IMR-90 (cell line): ENCODE measurements at regions not wholly inside any gene's neighbourhood (a gene's known extent, or its start where the extent isn't known, plus 50 kb on each side); places are given as distances from the start of the nearest gene placed in this dataset.

Experiments used
- ATAC-seq: fragments of 200-7000 bp; cut with Tn5 transposase; 2 replicates; pipeline ENCODE4 v1.9.1; 2020; ENCODE audit warnings: low read depth, mild to moderate bottlenecking, moderate library complexity
- BruUV-seq: library from RNA; stranded (reverse); fragments of 400-500 nt; replicated peaks from 2 replicates; lab custom pipeline; 2021; lab: Mats Ljungman, UMichigan
- CTCF ChIA-PET: fragments of 300-600 bp; formaldehyde crosslinking; extraction: SDS; loops from one replicate; lab custom pipeline; 2021; ENCODE audit warnings: antibody characterized with exemption; lab: Yijun Ruan, JAX
- POLR2A ChIA-PET: fragments of 300-600 bp; sonication (Branson Sonifier 250); formaldehyde crosslinking; loops from one replicate; lab custom pipeline; 2022; ENCODE audit warnings: antibody characterized with exemption; ENCODE audit not compliant: unreplicated experiment; lab: Charles Lee
- DNase-seq: peaks from one replicate; pipeline ENCODE4 v3.0.0; 2013
- H2AFZ ChIP-seq: replicated peaks from 2 replicates; pipeline ENCODE3; 2013; ENCODE audit warnings: low read length, mild to moderate bottlenecking; ENCODE audit not compliant: poor library complexity
- H2AK5ac ChIP-seq: 2 replicates; pipeline ENCODE4 v1.6.1; 2013; ENCODE audit warnings: low read depth, low read length, inconsistent platforms
- H2AK9ac ChIP-seq: replicated peaks from 2 replicates; pipeline ENCODE3; 2013; ENCODE audit warnings: mild to moderate bottlenecking, low read depth, low read length, moderate library complexity; ENCODE audit not compliant: poor library complexity
- H2BK120ac ChIP-seq: 2 replicates; pipeline ENCODE4 v1.6.1; 2013; ENCODE audit warnings: low read depth, low read length, inconsistent platforms
- H2BK15ac ChIP-seq: 3 replicates; pipeline ENCODE4 v1.6.1; 2013; ENCODE audit warnings: low read depth, low read length, inconsistent platforms
- H2BK20ac ChIP-seq: 2 replicates; pipeline ENCODE4 v1.6.1; 2013; ENCODE audit warnings: low read depth, mild to moderate bottlenecking, inconsistent platforms, low read length, moderate library complexity
- H2BK5ac ChIP-seq: 2 replicates; pipeline ENCODE4 v1.6.1; 2013; ENCODE audit warnings: mild to moderate bottlenecking, low read depth, low read length, inconsistent platforms; ENCODE audit not compliant: poor library complexity, severe bottlenecking
- H3K14ac ChIP-seq: replicated peaks from 2 replicates; pipeline ENCODE4 v1.6.1; 2013; ENCODE audit warnings: low read depth, low read length, inconsistent platforms
- H3K18ac ChIP-seq: 2 replicates; pipeline ENCODE4 v1.6.1; 2013; ENCODE audit warnings: low read depth, low read length, control low read depth
- H3K23ac ChIP-seq: 2 replicates; pipeline ENCODE4 v1.6.1; 2013; ENCODE audit warnings: low read depth, low read length, inconsistent platforms
- H3K27ac ChIP-seq: 2 replicates; pipeline ENCODE4 v1.5.1; 2013; ENCODE audit warnings: mild to moderate bottlenecking, control low read depth, low read length; ENCODE audit not compliant: insufficient read depth
- H3K27me3 ChIP-seq: 2 replicates; pipeline ENCODE4 v1.6.1; 2013; ENCODE audit warnings: low read length; ENCODE audit not compliant: control insufficient read depth, insufficient read depth
- H3K36me3 ChIP-seq: 2 replicates; pipeline ENCODE4 v1.6.1; 2013; ENCODE audit warnings: low read length, mixed read lengths; ENCODE audit not compliant: control insufficient read depth, insufficient read depth
- H3K4ac ChIP-seq: 2 replicates; pipeline ENCODE4 v1.6.1; 2013; ENCODE audit warnings: low read depth, low read length, inconsistent platforms
- H3K4me1 ChIP-seq: 2 replicates; pipeline ENCODE4 v1.6.1; 2013; ENCODE audit warnings: low read length, mixed read lengths; ENCODE audit not compliant: control insufficient read depth, insufficient read depth
- H3K4me2 ChIP-seq: 2 replicates; pipeline ENCODE4 v1.6.1; 2013; ENCODE audit warnings: low read depth, mild to moderate bottlenecking, control low read depth, low read length, moderate library complexity
- H3K4me3 ChIP-seq: 2 replicates; pipeline ENCODE4 v1.5.1; 2013; ENCODE audit warnings: low read depth, mild to moderate bottlenecking, control low read depth, low read length, moderate library complexity; ENCODE audit not compliant: insufficient read depth
- H3K56ac ChIP-seq: 2 replicates; pipeline ENCODE4 v1.6.1; 2013; ENCODE audit warnings: low read length, inconsistent platforms; ENCODE audit not compliant: insufficient read depth; ENCODE audit errors: extremely low read depth
- H3K79me1 ChIP-seq, 2 experiments: 2 replicates each; pipeline ENCODE4 v1.6.1; 2013; ENCODE audit warnings: low read length in 2 of 2, inconsistent platforms in 1 of 2, low read depth in 1 of 2
- H3K9ac ChIP-seq: 2 replicates; pipeline ENCODE4 v1.6.1; 2013; ENCODE audit warnings: low read depth, low read length, control low read depth
- H3K9me1 ChIP-seq: 2 replicates; pipeline ENCODE4 v1.6.1; 2013; ENCODE audit warnings: low read length, inconsistent platforms; ENCODE audit not compliant: insufficient read depth
- H3K9me3 ChIP-seq: 2 replicates; pipeline ENCODE4 v1.6.1; 2013; ENCODE audit warnings: low read length; ENCODE audit not compliant: control insufficient read depth, insufficient read depth
- H4K20me1 ChIP-seq: 2 replicates; pipeline ENCODE4 v1.6.1; 2013; ENCODE audit warnings: low read length, inconsistent platforms; ENCODE audit not compliant: insufficient read depth
- H4K5ac ChIP-seq: 2 replicates; pipeline ENCODE4 v1.6.1; 2013; ENCODE audit warnings: mild to moderate bottlenecking, low read depth, low read length, control low read depth
- H4K8ac ChIP-seq, 2 experiments: 2 replicates each; pipeline ENCODE4 v1.6.1; 2013; ENCODE audit warnings: low read depth in 2 of 2, low read length in 2 of 2, control low read depth in 1 of 2, inconsistent platforms in 1 of 2
- H4K91ac ChIP-seq: 2 replicates; pipeline ENCODE4 v1.6.1; 2013; ENCODE audit warnings: low read depth, low read length, inconsistent platforms; ENCODE audit not compliant: insufficient read depth
- BHLHE40 ChIP-seq: fragments of 150-350 bp; IDR thresholded peaks from 2 replicates; pipeline ENCODE4 v1.6.1; 2016; ENCODE audit warnings: mild to moderate bottlenecking, low read depth, low read length
- CEBPB ChIP-seq: IDR thresholded peaks from 2 replicates; pipeline ENCODE4 v1.6.1; 2012; ENCODE audit warnings: low read depth, low read length, improper control_type of control experiment
- ELK1 ChIP-seq: fragments of 150-350 bp; IDR thresholded peaks from 2 replicates; pipeline ENCODE4 v1.6.1; 2016; ENCODE audit warnings: low read depth, mild to moderate bottlenecking, low read length, moderate library complexity, borderline replicate concordance
- MAZ ChIP-seq: IDR thresholded peaks from 2 replicates; pipeline ENCODE4 v1.6.1; 2012; ENCODE audit warnings: low read depth, mild to moderate bottlenecking, low read length, improper control_type of control experiment, moderate library complexity, borderline replicate concordance
- MXI1 ChIP-seq: IDR thresholded peaks from 2 replicates; pipeline ENCODE4 v1.6.1; 2012; ENCODE audit warnings: low read depth, mild to moderate bottlenecking, low read length, moderate library complexity, borderline replicate concordance
- NFE2L2 ChIP-seq: fragments of 150-350 bp; IDR thresholded peaks from 2 replicates; pipeline ENCODE4 v1.6.1; 2016; ENCODE audit warnings: low read depth, mild to moderate bottlenecking, low read length
- RCOR1 ChIP-seq: IDR thresholded peaks from 2 replicates; pipeline ENCODE4 v1.6.1; 2012; ENCODE audit warnings: mild to moderate bottlenecking, low read length, improper control_type of control experiment; ENCODE audit not compliant: insufficient replicate concordance
- SMC3 ChIP-seq: fragments of 150-350 bp; IDR thresholded peaks from 2 replicates; pipeline ENCODE4 v1.6.1; 2016; ENCODE audit warnings: low read depth, mild to moderate bottlenecking, antibody characterized with exemption, low read length, moderate library complexity
- WGBS, 2 experiments: methylation state at CpG; one replicate each; pipeline versions ENCODE4 v1.1.5 to v1.1.7; 2013; ENCODE audit warnings: missing lambda C conversion rate in 2 of 2; ENCODE audit not compliant: insufficient read length in 1 of 2; ENCODE audit errors: extremely low coverage in 2 of 2; 5-methylcytosine and 5-hydroxymethylcytosine counted together
- dilution Hi-C: fragments of 300-500 bp; cut with HindIII; formaldehyde crosslinking; loops from one replicate; pipeline ENCODE4 v1.14.3; 2018; ENCODE audit warnings: low sequenced_read_pairs; ENCODE audit not compliant: unreplicated experiment
- in situ Hi-C: fragments of 300-500 bp; cut with MboI; formaldehyde crosslinking; loops from 3 replicates; pipeline ENCODE4 v1.14.3; 2019; ENCODE audit warnings: low sequenced_read_pairs, inconsistent platforms, mixed read lengths
- intact Hi-C: fragments of 100-400 bp; cut with micrococcal nuclease; formaldehyde crosslinking; loops from 2 replicates; pipeline ENCODE4 v1.10.0; 2022
- TF ChIP-seq, protein P1 (sequence below): fragments of 150-350 bp; IDR thresholded peaks from 2 replicates; pipeline ENCODE4 v1.6.1; 2017; ENCODE audit warnings: mild to moderate bottlenecking, antibody characterized with exemption, low read length, low read depth

DNA sequence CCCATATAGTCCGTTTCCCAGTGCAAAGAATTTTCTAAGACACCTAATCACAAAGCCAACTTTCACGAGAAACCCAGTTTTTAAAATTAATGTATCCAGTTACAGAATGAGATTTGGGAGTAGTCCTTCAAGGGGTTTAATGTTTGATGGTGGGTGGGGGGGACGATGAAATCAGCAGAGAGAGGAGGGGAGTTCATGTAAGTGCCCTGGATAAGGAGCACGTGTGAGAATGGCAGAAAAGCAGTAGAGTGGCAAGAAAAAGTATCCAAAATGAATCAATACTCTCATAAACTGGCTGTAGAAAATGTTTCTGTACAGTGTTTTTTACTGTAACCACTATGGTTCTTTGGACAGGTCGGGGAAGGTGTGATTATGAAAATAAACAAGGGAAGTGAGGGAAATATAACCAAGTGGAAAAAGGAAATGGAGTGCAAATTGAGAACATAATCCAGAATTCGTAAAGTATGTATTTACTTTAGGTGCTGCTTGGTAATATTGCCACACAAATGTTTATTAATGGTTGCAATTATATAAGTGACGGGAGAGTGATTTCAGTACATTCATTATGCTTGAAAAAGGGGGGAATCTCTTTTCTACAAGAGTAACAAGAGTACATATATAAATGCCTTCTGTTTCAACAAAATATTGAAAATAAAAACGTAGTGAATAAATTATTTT, 118.7 kb upstream of the RRP15 start:
- Histone ChIP-seq H4K91ac (no peak overlapping the region), H3K9ac (no peak overlapping the region), H3K27ac (no peak overlapping the region), H4K20me1 (no peaks in the 10 kb centered on the region), H3K4me3 (no peak overlapping the region), H3K36me3 (no peaks in the 10 kb centered on the region), H3K56ac (no peak overlapping the region), H2AK5ac (no peak overlapping the region), H2BK20ac (no peak overlapping the region), H3K9me3 (no peaks in the 10 kb centered on the region), H2BK15ac (no peak overlapping the region; the same call in 2 of the 3 replicates), H3K4me2 (no peak overlapping the region), H2AFZ (no peak overlapping the region), H3K23ac (no peak overlapping the region), H3K27me3 (peaks cover 40% of the 10 kb centered on the region), H3K4ac (no peak overlapping the region), H3K18ac (no peak overlapping the region), H4K5ac (no peak overlapping the region), H3K9me1 (no peaks in the 10 kb centered on the region), H2AK9ac (no peak overlapping the region), H2BK120ac (no peak overlapping the region), H3K14ac (no peak overlapping the region), H2BK5ac (no peak overlapping the region), H3K79me1 (no peaks in the 10 kb centered on the region), H4K8ac (no peak overlapping the region), H3K4me1 (no peaks in the 10 kb centered on the region)
- TF ChIP-seq ELK1 (no peak), SMC3 (no peak), RCOR1 (no peak), NFE2L2 (no peak), MXI1 (no peak), CEBPB (no peak), BHLHE40 (no peak), MAZ (no peak)
- TF ChIP-seq, protein P1, sequence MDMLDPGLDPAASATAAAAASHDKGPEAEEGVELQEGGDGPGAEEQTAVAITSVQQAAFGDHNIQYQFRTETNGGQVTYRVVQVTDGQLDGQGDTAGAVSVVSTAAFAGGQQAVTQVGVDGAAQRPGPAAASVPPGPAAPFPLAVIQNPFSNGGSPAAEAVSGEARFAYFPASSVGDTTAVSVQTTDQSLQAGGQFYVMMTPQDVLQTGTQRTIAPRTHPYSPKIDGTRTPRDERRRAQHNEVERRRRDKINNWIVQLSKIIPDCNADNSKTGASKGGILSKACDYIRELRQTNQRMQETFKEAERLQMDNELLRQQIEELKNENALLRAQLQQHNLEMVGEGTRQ, result no peak
- dilution Hi-C loops (no loop called here), intact Hi-C loops (no loop called here), in situ Hi-C loops (no loop called here)
- POLR2A ChIA-PET, result interaction anchor here (0.6 kb wide), 1 partner anchor 118 kb away, joined by 5 read pairs; no protein-coding TSS in a partner anchor
- ATAC-seq, result no peak
- no peak for DNase-seq
- no CpG with 5 or more reads among the region's 8 CpGs for WGBS, 2 experiments
- CTCF ChIA-PET, result no interaction called here
- no TSS peak for BruUV-seq
